T47D (cell line): ENCODE measurements at regions not wholly inside any gene's neighbourhood (a gene's known extent, or its start where the extent isn't known, plus 50 kb on each side); places are given as distances from the start of the nearest gene placed in this dataset.
"Not testable (repeated sequence)": the region's sequence is repeated elsewhere in the genome, so short reads cannot be mapped to it uniquely, and the experiment has no call there.

Source experiments
- DNase-seq, 2 experiments: peaks; one replicate each; pipeline versions ENCODE4 v3.0.0 to v3.0.0-alpha.2; 2011 to 2012; ENCODE audit warnings: low read depth in 1 of 2, low spot score in 1 of 2
- JUND ChIP-seq: IDR thresholded peaks from 2 replicates; pipeline ENCODE4 v1.6.1; 2012; ENCODE audit warnings: low read depth
- in situ Hi-C: cut with HindIII; loops from 2 replicates; pipeline ENCODE4 v1.10.0; 2016; ENCODE audit warnings: low sequenced_read_pairs, low pct_unique_long_range_greater_than_20kb

DNA sequence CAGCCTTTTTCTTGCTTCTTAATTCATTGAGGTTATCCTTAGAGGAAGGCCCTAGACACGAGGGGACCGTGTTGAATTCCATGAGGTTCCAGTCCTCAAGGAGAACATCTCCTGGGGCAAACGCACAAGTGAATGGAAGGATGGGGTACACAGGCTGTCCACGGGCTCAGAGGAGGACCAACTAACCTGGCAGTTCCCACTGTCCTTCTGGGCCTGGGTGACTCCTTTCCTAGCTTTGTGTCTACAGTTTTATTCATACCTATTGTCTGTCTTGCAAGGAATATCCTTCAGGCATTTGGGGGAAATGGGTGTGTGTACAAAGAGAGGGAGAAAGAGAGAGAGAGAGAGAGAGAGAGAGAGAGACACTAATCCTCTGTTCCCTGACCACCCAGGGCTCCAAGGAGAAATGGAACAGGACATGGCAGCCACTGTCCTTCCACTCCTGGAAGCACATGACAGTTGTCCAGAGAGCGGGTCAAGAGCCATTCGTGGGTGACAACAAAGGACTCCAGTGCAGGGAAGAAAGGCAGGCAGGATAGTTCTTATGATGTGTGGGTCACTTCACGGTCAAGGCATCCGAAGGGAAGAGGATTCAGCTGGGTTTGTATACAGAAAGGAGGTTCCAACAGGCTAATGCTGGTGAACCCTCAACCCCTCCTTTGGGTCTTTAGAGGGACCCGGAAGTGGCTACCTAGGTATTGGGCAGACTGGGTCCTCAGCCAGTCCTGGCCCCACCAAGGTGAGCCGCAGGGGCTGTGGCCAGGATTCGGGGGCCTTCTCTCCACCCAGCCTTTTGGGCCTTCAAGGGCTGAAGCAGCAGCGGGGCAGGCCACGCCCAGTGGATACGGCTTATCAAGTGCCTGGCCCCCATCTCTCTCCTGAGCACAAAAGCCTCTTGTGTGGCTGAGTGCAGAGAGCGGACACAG lies 150.6 kb downstream of the MYCN start:
- TF ChIP-seq JUND, result no peak
- in situ Hi-C loops, result no loop called here
- no peak for DNase-seq

DNA sequence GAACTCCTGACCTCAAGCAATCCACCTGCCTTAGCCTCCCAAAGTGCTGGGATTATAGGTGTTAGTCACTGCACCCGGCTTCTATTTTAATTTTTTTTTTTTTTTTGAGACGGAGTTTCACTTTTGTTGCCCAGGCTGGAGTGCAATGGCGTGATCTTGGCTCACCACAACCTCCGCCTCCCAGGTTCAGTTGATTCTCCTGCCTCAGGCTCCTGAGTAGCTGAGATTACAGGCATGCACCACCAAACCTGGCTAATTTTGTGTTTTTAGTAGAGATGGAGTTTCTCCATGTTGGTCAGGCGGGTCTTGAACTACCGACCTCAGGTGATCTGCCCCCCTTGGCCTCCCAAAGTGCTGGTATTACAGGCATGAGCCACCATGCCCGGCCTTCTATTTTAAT lies 149.1 kb downstream of the MYCN start:
- in situ Hi-C loops, DNase-seq: not testable (repeated sequence)

DNA sequence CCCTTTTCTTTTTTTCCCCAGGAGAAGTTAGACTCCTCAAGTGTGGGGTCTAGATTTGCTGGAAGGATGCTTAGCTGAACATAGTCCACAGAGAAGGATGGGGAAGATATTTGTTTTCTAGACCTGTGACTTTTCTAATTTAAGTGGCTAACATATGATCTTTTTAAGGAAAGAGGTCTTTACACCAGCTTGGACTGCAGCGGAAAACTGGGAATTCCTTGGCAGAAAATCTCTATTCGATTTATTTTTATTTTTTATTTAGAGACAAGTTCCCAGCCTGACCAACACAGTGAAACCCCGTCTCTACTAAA lies 148.4 kb downstream of the MYCN start:
- no peak for DNase-seq
- TF ChIP-seq JUND, result no peak
- in situ Hi-C loops, result no loop called here

- DNase-seq, result no peak
Measured at GRCh38 chr2:16088035-16088801, 147.9 kb downstream of the MYCN start.

GRCh38 chr2:16086136-16086535 lies 145.8 kb downstream of the MYCN start:
- DNase-seq, in situ Hi-C loops: not testable (repeated sequence)

More at GRCh38 chr2:16088035-16088801, 147.9 kb downstream of the MYCN start:
- in situ Hi-C loops, result no loop called here
- TF ChIP-seq JUND, result no peak

- in situ Hi-C loops, result no loop called here
- no peak for TF ChIP-seq JUND
- DNase-seq, result no peak
Measured at GRCh38 chr2:16085073-16085472, 144.7 kb downstream of the MYCN start.

GRCh38 chr2:16084274-16084673 lies 143.9 kb downstream of the MYCN start:
- DNase-seq, result no peak
- in situ Hi-C loops, result no loop called here
- no peak for TF ChIP-seq JUND

GRCh38 chr2:16082276-16082675 lies 141.9 kb downstream of the MYCN start:
- DNase-seq, result no peak
- in situ Hi-C loops, result no loop called here
- TF ChIP-seq JUND, result no peak

GRCh38 chr2:16081316-16082200 lies 141.2 kb downstream of the MYCN start:
- TF ChIP-seq JUND, result no peak
- in situ Hi-C loops, result no loop called here
- no peak for DNase-seq

DNA sequence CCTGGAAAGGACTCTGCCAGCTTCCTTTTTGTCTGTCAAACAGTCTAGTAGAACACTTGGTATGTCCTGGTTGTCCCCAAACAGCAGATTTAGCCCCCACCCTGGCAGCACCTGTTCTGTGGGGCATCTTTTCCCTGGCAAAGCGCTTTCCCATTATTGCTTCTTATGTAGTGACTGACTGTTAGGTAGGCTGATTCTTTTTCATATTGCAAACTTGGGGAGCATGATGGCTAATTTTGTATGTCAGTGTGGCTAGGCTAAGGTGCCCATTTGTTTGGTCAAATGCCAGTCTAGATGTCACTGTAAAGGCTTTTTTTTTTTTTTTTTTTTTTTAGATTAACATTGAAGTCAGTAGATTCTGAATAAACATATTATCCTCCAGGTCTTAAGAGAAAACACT lies 140.2 kb downstream of the MYCN start:
- no peak for DNase-seq
- TF ChIP-seq JUND, result no peak
- in situ Hi-C loops, result no loop called here

- in situ Hi-C loops, result no loop called here
- TF ChIP-seq JUND, result no peak
- DNase-seq, result no peak
Measured at GRCh38 chr2:16080071-16080470, 139.7 kb downstream of the MYCN start.

GRCh38 chr2:16079637-16080036 lies 139.3 kb downstream of the MYCN start:
- peak in 1 of 2 experiments; percentile 38 for DNase-seq
- in situ Hi-C loops, result no loop called here
- no peak for TF ChIP-seq JUND
